Dendritic cell treated with granulocyte-macrophage colony-stimulating factor and Interleukin-4, amounts not matched to agents 40 ng/mL and 50 ng/mL, for 4 days (primary cell): ENCODE measurements at regions not wholly inside any gene's neighbourhood (a gene's known extent, or its start where the extent isn't known, plus 50 kb on each side); places are given as distances from the start of the nearest gene placed in this dataset.
"Not testable (repeated sequence)": the region's sequence is repeated elsewhere in the genome, so short reads cannot be mapped to it uniquely, and the experiment has no call there.

Source experiments
- H3K27ac Mint-ChIP-seq: one replicate; pipeline ENCODE4 v1.8.0; 2022; ENCODE audit warnings: mild to moderate bottlenecking, mixed read lengths
- H3K27me3 Mint-ChIP-seq: one replicate; pipeline ENCODE4 v1.8.0; 2022; ENCODE audit warnings: mild to moderate bottlenecking, mixed read lengths
- H3K36me3 Mint-ChIP-seq: one replicate; pipeline ENCODE4 v1.8.0; 2022; ENCODE audit warnings: low read depth, mixed read lengths
- H3K4me1 Mint-ChIP-seq: one replicate; pipeline ENCODE4 v1.8.0; 2022; ENCODE audit warnings: low read depth, mixed read lengths
- H3K4me3 Mint-ChIP-seq: one replicate; pipeline ENCODE4 v1.8.0; 2022; ENCODE audit warnings: mild to moderate bottlenecking, moderate library complexity, mixed read lengths
- H3K9me3 Mint-ChIP-seq: one replicate; pipeline ENCODE4 v1.8.0; 2022; ENCODE audit warnings: mixed read lengths
- intact Hi-C: fragments of 100-400 bp; cut with micrococcal nuclease; formaldehyde crosslinking; loops from one replicate; pipeline ENCODE4 v1.15.0; 2022

GRCh38 chr19:28066161-28066560, 1146.8 kb downstream of the UQCRFS1 start:
- H3K27me3 Mint-ChIP-seq, result no peaks in the 10 kb centered on the region
- no peak overlapping the region for H3K4me3 Mint-ChIP-seq
- peaks cover 46% of the 10 kb centered on the region for H3K9me3 Mint-ChIP-seq
- no peaks in the 10 kb centered on the region for H3K36me3 Mint-ChIP-seq
- H3K4me1 Mint-ChIP-seq, result no peaks in the 10 kb centered on the region
- H3K27ac Mint-ChIP-seq, result no peak overlapping the region
- intact Hi-C loops, result no loop called here

GRCh38 chr19:28065026-28065425, 1147.9 kb downstream of the UQCRFS1 start:
- Mint-ChIP-seq H3K4me3 (no peak overlapping the region), H3K9me3 (peaks cover 46% of the 10 kb centered on the region), H3K4me1 (no peaks in the 10 kb centered on the region), H3K27me3 (no peaks in the 10 kb centered on the region), H3K27ac (no peak overlapping the region), H3K36me3 (no peaks in the 10 kb centered on the region)
- intact Hi-C loops, result no loop called here

- Mint-ChIP-seq H3K27me3 (no peaks in the 10 kb centered on the region), H3K36me3 (no peaks in the 10 kb centered on the region), H3K4me3 (no peak overlapping the region), H3K9me3 (peaks cover 57% of the 10 kb centered on the region), H3K27ac (no peak overlapping the region), H3K4me1 (no peaks in the 10 kb centered on the region)
- intact Hi-C loops, result no loop called here
Observed at GRCh38 chr19:28063702-28064101, 1149.2 kb downstream of the UQCRFS1 start.

GRCh38 chr19:28061111-28061510, 1151.8 kb downstream of the UQCRFS1 start:
- Mint-ChIP-seq H3K9me3 (peaks cover 51% of the 10 kb centered on the region), H3K27ac (no peak overlapping the region), H3K4me3 (no peak overlapping the region), H3K36me3 (no peaks in the 10 kb centered on the region), H3K4me1 (no peaks in the 10 kb centered on the region), H3K27me3 (no peaks in the 10 kb centered on the region)
- intact Hi-C loops, result no loop called here

GRCh38 chr19:28057026-28057425, 1155.9 kb downstream of the UQCRFS1 start:
- H3K27ac Mint-ChIP-seq, H3K27me3 Mint-ChIP-seq, H3K4me3 Mint-ChIP-seq, intact Hi-C loops, H3K36me3 Mint-ChIP-seq, H3K4me1 Mint-ChIP-seq: not testable (repeated sequence)
- peaks cover 65% of the 10 kb centered on the region for H3K9me3 Mint-ChIP-seq

- H3K27me3 Mint-ChIP-seq, result no peaks in the 10 kb centered on the region
- peaks cover 65% of the 10 kb centered on the region for H3K9me3 Mint-ChIP-seq
- intact Hi-C loops, result no loop called here
- no peaks in the 10 kb centered on the region for H3K36me3 Mint-ChIP-seq
- H3K4me1 Mint-ChIP-seq, result no peaks in the 10 kb centered on the region
- no peak overlapping the region for H3K27ac Mint-ChIP-seq
- no peak overlapping the region for H3K4me3 Mint-ChIP-seq
Observed at GRCh38 chr19:28051047-28051446, 1161.9 kb downstream of the UQCRFS1 start.

- H3K4me3 Mint-ChIP-seq, result no peak overlapping the region
- no peak overlapping the region for H3K27ac Mint-ChIP-seq
- intact Hi-C loops, result no loop called here
- H3K4me1 Mint-ChIP-seq, result no peaks in the 10 kb centered on the region
- H3K9me3 Mint-ChIP-seq, result peaks cover 59% of the 10 kb centered on the region
- H3K36me3 Mint-ChIP-seq, result no peaks in the 10 kb centered on the region
- H3K27me3 Mint-ChIP-seq, result no peaks in the 10 kb centered on the region
Observed at GRCh38 chr19:28049875-28050274, 1163.1 kb downstream of the UQCRFS1 start.

- H3K9me3 Mint-ChIP-seq, result peaks cover 65% of the 10 kb centered on the region
- H3K36me3 Mint-ChIP-seq, result no peaks in the 10 kb centered on the region
- H3K4me3 Mint-ChIP-seq, result no peak overlapping the region
- intact Hi-C loops, result no loop called here
- no peak overlapping the region for H3K27ac Mint-ChIP-seq
- no peaks in the 10 kb centered on the region for H3K4me1 Mint-ChIP-seq
- no peaks in the 10 kb centered on the region for H3K27me3 Mint-ChIP-seq
Observed at GRCh38 chr19:28046932-28047331, 1166.0 kb downstream of the UQCRFS1 start.

- intact Hi-C loops, result no loop called here
- H3K4me1 Mint-ChIP-seq, result no peaks in the 10 kb centered on the region
- no peak overlapping the region for H3K4me3 Mint-ChIP-seq
- H3K27me3 Mint-ChIP-seq, result no peaks in the 10 kb centered on the region
- H3K27ac Mint-ChIP-seq, result no peak overlapping the region
- H3K36me3 Mint-ChIP-seq, result no peaks in the 10 kb centered on the region
- H3K9me3 Mint-ChIP-seq, result peaks cover 62% of the 10 kb centered on the region
Observed at GRCh38 chr19:28045621-28046020, 1167.3 kb downstream of the UQCRFS1 start.

- intact Hi-C loops, result no loop called here
- Mint-ChIP-seq H3K4me3 (no peak overlapping the region), H3K9me3 (peaks cover 72% of the 10 kb centered on the region), H3K4me1 (no peaks in the 10 kb centered on the region), H3K36me3 (no peaks in the 10 kb centered on the region), H3K27ac (no peak overlapping the region), H3K27me3 (no peaks in the 10 kb centered on the region)
Observed at GRCh38 chr19:28044477-28044876, 1168.5 kb downstream of the UQCRFS1 start.

GRCh38 chr19:28042516-28042915, 1170.4 kb downstream of the UQCRFS1 start:
- Mint-ChIP-seq H3K36me3 (no peaks in the 10 kb centered on the region), H3K9me3 (peaks cover 74% of the 10 kb centered on the region), H3K4me1 (no peaks in the 10 kb centered on the region), H3K4me3 (no peak overlapping the region), H3K27me3 (no peaks in the 10 kb centered on the region), H3K27ac (no peak overlapping the region)
- intact Hi-C loops, result no loop called here

- Mint-ChIP-seq H3K4me1 (no peaks in the 10 kb centered on the region), H3K36me3 (no peaks in the 10 kb centered on the region), H3K4me3 (no peak overlapping the region), H3K9me3 (peaks cover 61% of the 10 kb centered on the region), H3K27me3 (no peaks in the 10 kb centered on the region), H3K27ac (no peak overlapping the region)
- intact Hi-C loops, result no loop called here
Observed at GRCh38 chr19:28039677-28040381, 1173.1 kb downstream of the UQCRFS1 start.

GRCh38 chr19:28037186-28037585, 1175.8 kb downstream of the UQCRFS1 start:
- intact Hi-C loops, result no loop called here

GRCh38 chr19:28036486-28036885, 1176.5 kb downstream of the UQCRFS1 start:
- H3K9me3 Mint-ChIP-seq, result peaks cover 58% of the 10 kb centered on the region
- H3K4me3 Mint-ChIP-seq, result no peak overlapping the region
- H3K27me3 Mint-ChIP-seq, result no peaks in the 10 kb centered on the region
- no peaks in the 10 kb centered on the region for H3K4me1 Mint-ChIP-seq
- H3K36me3 Mint-ChIP-seq, result no peaks in the 10 kb centered on the region
- intact Hi-C loops, result no loop called here
- no peak overlapping the region for H3K27ac Mint-ChIP-seq

More at GRCh38 chr19:28037186-28037585, 1175.8 kb downstream of the UQCRFS1 start:
- no peaks in the 10 kb centered on the region for H3K4me1 Mint-ChIP-seq
- H3K27ac Mint-ChIP-seq, result no peak overlapping the region
- no peaks in the 10 kb centered on the region for H3K36me3 Mint-ChIP-seq
- peaks cover 59% of the 10 kb centered on the region for H3K9me3 Mint-ChIP-seq
- H3K27me3 Mint-ChIP-seq, result no peaks in the 10 kb centered on the region
- no peak overlapping the region for H3K4me3 Mint-ChIP-seq

- H3K4me1 Mint-ChIP-seq, result no peaks in the 10 kb centered on the region
Observed at GRCh38 chr19:28034936-28035335, 1178.0 kb downstream of the UQCRFS1 start.

More at GRCh38 chr19:28034936-28035335, 1178.0 kb downstream of the UQCRFS1 start:
- Mint-ChIP-seq H3K27ac (no peak overlapping the region), H3K27me3 (no peaks in the 10 kb centered on the region), H3K4me3 (no peak overlapping the region), H3K36me3 (no peaks in the 10 kb centered on the region), H3K9me3 (peaks cover 64% of the 10 kb centered on the region)
- intact Hi-C loops, result no loop called here
